Upper lobe of left lung (tissue), 4 donors: ENCODE measurements at regions not wholly inside any gene's neighbourhood (a gene's known extent, or its start where the extent isn't known, plus 50 kb on each side); places are given as distances from the start of the nearest gene placed in this dataset.

Experiments used
- POLR2A ChIP-seq, 4 donors: fragments of 450-650 bp; IDR thresholded peaks; one replicate each; pipeline ENCODE4 v1.5.1; 2016 to 2017; ENCODE audit warnings: antibody characterized with exemption in 4 of 4, mild to moderate bottlenecking in 2 of 4
- POLR2AphosphoS5 ChIP-seq, 2 donors: sonication (generic); formaldehyde crosslinking; IDR thresholded peaks; one replicate each; pipeline ENCODE4 v1.5.1; 2017; ENCODE audit warnings: antibody characterized with exemption in 2 of 2
- TF ChIP-seq, protein P1 (sequence below), 6 experiments: fragments of 450-650 bp in 4 of 6; fragments of 200-600 bp in 2 of 6; sonication (generic) in 2 of 6; IDR thresholded peaks; one replicate each; pipeline ENCODE4 v1.5.1; 2016 to 2019; ENCODE audit warnings: antibody characterized with exemption in 6 of 6

DNA sequence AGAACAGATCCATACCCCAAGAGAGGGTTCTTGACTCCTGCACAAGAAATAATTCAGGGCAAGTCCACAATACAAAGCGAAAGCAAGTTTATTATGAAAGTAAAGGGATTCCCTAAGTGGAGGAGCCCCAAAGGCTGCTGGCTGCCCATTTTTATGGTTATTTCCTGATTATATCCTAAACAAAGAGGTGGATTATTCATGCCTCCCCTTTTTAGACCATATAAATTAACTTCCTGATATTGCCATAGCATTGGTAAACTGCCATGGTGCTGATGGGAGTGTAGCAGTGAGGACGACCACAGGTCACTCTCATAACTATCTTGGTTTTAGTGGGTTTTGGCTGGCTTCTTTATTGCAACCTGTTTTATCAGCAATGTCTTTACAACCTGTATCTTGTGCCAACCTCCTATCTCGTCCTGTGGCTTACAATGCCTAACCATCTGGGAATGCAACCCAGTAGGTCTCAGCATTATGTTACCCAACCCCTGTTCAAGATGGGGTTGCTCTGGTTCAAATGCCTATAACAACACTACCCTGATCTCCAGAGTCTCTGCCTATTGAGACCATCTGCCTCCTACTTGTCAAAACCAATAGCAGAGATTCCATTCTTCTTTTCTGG is 154.4 kb upstream of the GRAMD2B start:
- TF ChIP-seq, protein P1, sequence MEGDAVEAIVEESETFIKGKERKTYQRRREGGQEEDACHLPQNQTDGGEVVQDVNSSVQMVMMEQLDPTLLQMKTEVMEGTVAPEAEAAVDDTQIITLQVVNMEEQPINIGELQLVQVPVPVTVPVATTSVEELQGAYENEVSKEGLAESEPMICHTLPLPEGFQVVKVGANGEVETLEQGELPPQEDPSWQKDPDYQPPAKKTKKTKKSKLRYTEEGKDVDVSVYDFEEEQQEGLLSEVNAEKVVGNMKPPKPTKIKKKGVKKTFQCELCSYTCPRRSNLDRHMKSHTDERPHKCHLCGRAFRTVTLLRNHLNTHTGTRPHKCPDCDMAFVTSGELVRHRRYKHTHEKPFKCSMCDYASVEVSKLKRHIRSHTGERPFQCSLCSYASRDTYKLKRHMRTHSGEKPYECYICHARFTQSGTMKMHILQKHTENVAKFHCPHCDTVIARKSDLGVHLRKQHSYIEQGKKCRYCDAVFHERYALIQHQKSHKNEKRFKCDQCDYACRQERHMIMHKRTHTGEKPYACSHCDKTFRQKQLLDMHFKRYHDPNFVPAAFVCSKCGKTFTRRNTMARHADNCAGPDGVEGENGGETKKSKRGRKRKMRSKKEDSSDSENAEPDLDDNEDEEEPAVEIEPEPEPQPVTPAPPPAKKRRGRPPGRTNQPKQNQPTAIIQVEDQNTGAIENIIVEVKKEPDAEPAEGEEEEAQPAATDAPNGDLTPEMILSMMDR (IDR thresholded peaks at IDR 0.05): no peak
- TF ChIP-seq POLR2AphosphoS5 (IDR thresholded peaks at IDR 0.05) (no peak), POLR2A (IDR thresholded peaks at IDR 0.05) (no peak)
